A673 (cell line): ENCODE measurements at regions not wholly inside any gene's neighbourhood (a gene's known extent, or its start where the extent isn't known, plus 50 kb on each side); places are given as distances from the start of the nearest gene placed in this dataset.

Source experiments
- BruUV-seq: library from RNA; stranded (reverse); fragments of 400-500 nt; replicated peaks from 2 replicates; lab custom pipeline; 2021; lab: Mats Ljungman, UMichigan
- CTCF ChIA-PET: fragments of 300-600 bp; sonication (Branson Sonifier 250); formaldehyde crosslinking; loops from one replicate; lab custom pipeline; 2022; ENCODE audit warnings: antibody characterized with exemption; lab: Charles Lee
- POLR2A ChIA-PET: fragments of 300-600 bp; sonication (Branson Sonifier 250); formaldehyde crosslinking; loops from one replicate; lab custom pipeline; 2022; ENCODE audit warnings: antibody characterized with exemption; ENCODE audit not compliant: low non-redundant PET; lab: Charles Lee
- DNase-seq: peaks from one replicate; pipeline ENCODE4 v3.0.0-alpha.2; 2015; ENCODE audit warnings: low spot score
- H3K27ac ChIP-seq: fragments of 200-600 bp; sonication (generic); 2 replicates; pipeline ENCODE4 v1.5.1; 2016; ENCODE audit warnings: mixed run types, low read depth, mild to moderate bottlenecking, mixed read lengths, antibody characterized with exemption, low read length; ENCODE audit not compliant: poor library complexity, severe bottlenecking
- H3K27me3 ChIP-seq: fragments of 200-600 bp; sonication (generic); replicated peaks from 2 replicates; pipeline ENCODE4 v1.6.1; 2017; ENCODE audit warnings: mixed run types, low read depth, mild to moderate bottlenecking, mixed read lengths, antibody characterized with exemption, low read length; ENCODE audit not compliant: insufficient read depth, poor library complexity
- H3K36me3 ChIP-seq: fragments of 200-600 bp; sonication (generic); 2 replicates; pipeline ENCODE4 v1.6.1; 2016; ENCODE audit warnings: mixed run types, mild to moderate bottlenecking, mixed read lengths, antibody characterized with exemption, low read length; ENCODE audit not compliant: insufficient read depth, poor library complexity, severe bottlenecking
- H3K4me1 ChIP-seq: fragments of 200-600 bp; sonication (generic); 2 replicates; pipeline ENCODE4 v1.6.1; 2017; ENCODE audit warnings: mixed run types, mild to moderate bottlenecking, mixed read lengths, antibody characterized with exemption, low read length; ENCODE audit not compliant: insufficient read depth, poor library complexity, severe bottlenecking
- H3K4me3 ChIP-seq: fragments of 200-600 bp; sonication (generic); 2 replicates; pipeline ENCODE4 v1.5.1; 2016; ENCODE audit warnings: low read depth, mixed run types, mild to moderate bottlenecking, mixed read lengths, low read length; ENCODE audit not compliant: poor library complexity, severe bottlenecking
- H3K9me3 ChIP-seq: fragments of 200-600 bp; sonication (generic); 2 replicates; pipeline ENCODE4 v1.6.1; 2016; ENCODE audit warnings: mixed run types, low read depth, mild to moderate bottlenecking, mixed read lengths, antibody characterized with exemption, low read length; ENCODE audit not compliant: poor library complexity, severe bottlenecking
- CTCF ChIP-seq: fragments of 300-800, 200-600 bp; sonication (generic); conservative IDR thresholded peaks from 2 replicates; pipeline ENCODE4 v1.5.1; 2017; ENCODE audit warnings: low read depth, mild to moderate bottlenecking, antibody characterized with exemption, low read length, moderate library complexity, mixed read lengths
- EZH2 ChIP-seq: fragments of 200-600 bp; sonication (generic); IDR thresholded peaks from 2 replicates; pipeline ENCODE4 v1.6.1; 2017; ENCODE audit warnings: borderline replicate concordance, low read depth, mild to moderate bottlenecking, mixed read lengths, antibody characterized with exemption, low read length; ENCODE audit not compliant: poor library complexity, severe bottlenecking
- intact Hi-C: fragments of 100-400 bp; cut with micrococcal nuclease; formaldehyde crosslinking; loops from one replicate; pipeline ENCODE4 v1.10.0; 2022; ENCODE audit not compliant: unreplicated experiment

GRCh38 chr22:48953103-48953720 lies 874.5 kb downstream of the BRD1 start:
- ChIA-PET POLR2A (no interaction called here), CTCF (no interaction called here)
- intact Hi-C loops = no loop called here
- Histone ChIP-seq H3K27ac (no peak overlapping the region), H3K9me3 (no peaks in the 10 kb centered on the region), H3K4me1 (no peaks in the 10 kb centered on the region), H3K27me3 (no peaks in the 10 kb centered on the region), H3K36me3 (no peaks in the 10 kb centered on the region), H3K4me3 (no peak overlapping the region)
- TF ChIP-seq CTCF (no peak), EZH2 (no peak)
- BruUV-seq = no TSS peak
- DNase-seq = no peak

GRCh38 chr22:48952256-48953102 lies 875.2 kb downstream of the BRD1 start:
- no peaks in the 10 kb centered on the region for H3K27me3 ChIP-seq
- no peaks in the 10 kb centered on the region for H3K36me3 ChIP-seq
- H3K4me3 ChIP-seq = no peak overlapping the region
- ChIA-PET POLR2A (no interaction called here), CTCF (no interaction called here)
- intact Hi-C loops = no loop called here
- no peaks in the 10 kb centered on the region for H3K9me3 ChIP-seq
- DNase-seq = no peak
- no peaks in the 10 kb centered on the region for H3K4me1 ChIP-seq
- no TSS peak for BruUV-seq
- H3K27ac ChIP-seq = no peak overlapping the region
- TF ChIP-seq CTCF (no peak), EZH2 (no peak)

GRCh38 chr22:48951836-48952235 lies 875.8 kb downstream of the BRD1 start:
- DNase-seq = no peak

More at GRCh38 chr22:48951836-48952235, 875.8 kb downstream of the BRD1 start:
- intact Hi-C loops = no loop called here
- BruUV-seq = no TSS peak
- ChIA-PET CTCF (no interaction called here), POLR2A (no interaction called here)
- Histone ChIP-seq H3K9me3 (no peaks in the 10 kb centered on the region), H3K4me3 (no peak overlapping the region), H3K36me3 (no peaks in the 10 kb centered on the region), H3K27ac (no peak overlapping the region), H3K27me3 (no peaks in the 10 kb centered on the region), H3K4me1 (no peaks in the 10 kb centered on the region)
- no peak for TF ChIP-seq EZH2
